CD14-positive monocyte (primary cell): ENCODE measurements at regions not wholly inside any gene's neighbourhood (a gene's known extent, or its start where the extent isn't known, plus 50 kb on each side); places are given as distances from the start of the nearest gene placed in this dataset.

ENCODE experiments used
- DNase-seq, 3 donors: peaks; one replicate each; pipeline ENCODE4 v3.0.0-alpha.2; 2011 to 2022
- H2AFZ ChIP-seq: 2 replicates; pipeline ENCODE4 v1.6.0; 2012; ENCODE audit warnings: mild to moderate bottlenecking, low read depth, low read length, inconsistent platforms; ENCODE audit not compliant: insufficient read depth, poor library complexity, severe bottlenecking
- H3K27ac ChIP-seq, 2 donors: 1 replicate in 1 of 2; 2 replicates in 1 of 2; pipeline ENCODE4 v1.5.1; 2012 to 2013; ENCODE audit warnings: low read length in 2 of 2, control low read depth in 1 of 2, inconsistent platforms in 1 of 2, low read depth in 1 of 2, mild to moderate bottlenecking in 1 of 2
- H3K27me3 ChIP-seq, 2 donors: one replicate each; pipeline versions ENCODE4 v1.6.0 to v1.6.1; 2011 to 2013; ENCODE audit warnings: low read length in 2 of 2; ENCODE audit not compliant: control insufficient read depth in 2 of 2, insufficient read depth in 2 of 2
- H3K36me3 ChIP-seq, 2 donors: replicated peaks in 1 of 2; 1 replicate in 1 of 2; 2 replicates in 1 of 2; pipeline versions ENCODE4 v1.5.1 to v1.6.1; 2012 to 2013; ENCODE audit warnings: low read length in 2 of 2, control low read depth in 1 of 2, inconsistent platforms in 1 of 2, mild to moderate bottlenecking in 1 of 2; ENCODE audit not compliant: insufficient read depth in 2 of 2, control insufficient read depth in 1 of 2
- H3K4me1 ChIP-seq, 2 donors: 1 replicate in 1 of 2; 2 replicates in 1 of 2; pipeline versions ENCODE4 v1.5.1 to v1.6.1; 2012 to 2013; ENCODE audit warnings: low read length in 2 of 2, control low read depth in 1 of 2, inconsistent platforms in 1 of 2, mild to moderate bottlenecking in 1 of 2, moderate library complexity in 1 of 2; ENCODE audit not compliant: insufficient read depth in 2 of 2, control insufficient read depth in 1 of 2
- H3K4me2 ChIP-seq: replicated peaks from 2 replicates; pipeline ENCODE3; 2012; ENCODE audit warnings: low read length, moderate library complexity, mild to moderate bottlenecking; ENCODE audit not compliant: poor library complexity, severe bottlenecking; ENCODE audit errors: extremely low read depth
- H3K4me3 ChIP-seq, 3 experiments: fragments of 200-600 bp in 1 of 3; sonication (generic) in 1 of 3; replicated peaks in 1 of 3; 1 replicate in 2 of 3; 2 replicates in 1 of 3; pipeline ENCODE4 v1.5.1; 2011 to 2013; ENCODE audit warnings: low read length in 3 of 3, mild to moderate bottlenecking in 3 of 3, control low read depth in 2 of 3, low read depth in 2 of 3, inconsistent platforms in 1 of 3, moderate library complexity in 1 of 3
- H3K79me2 ChIP-seq: 2 replicates; pipeline ENCODE4 v1.6.0; 2012; ENCODE audit warnings: mild to moderate bottlenecking, control low read depth, inconsistent platforms, low read length, moderate library complexity; ENCODE audit not compliant: insufficient read depth
- H3K9ac ChIP-seq: 2 replicates; pipeline ENCODE4 v1.6.0; 2017; ENCODE audit warnings: low read length, mild to moderate bottlenecking; ENCODE audit not compliant: insufficient read depth, poor library complexity, severe bottlenecking
- H3K9me3 ChIP-seq, 2 donors: replicated peaks in 1 of 2; 1 replicate in 1 of 2; 2 replicates in 1 of 2; pipeline versions ENCODE4 v1.5.1 to v1.6.1; 2012 to 2013; ENCODE audit warnings: low read length in 2 of 2, control low read depth in 1 of 2; ENCODE audit not compliant: control insufficient read depth in 1 of 2, insufficient read depth in 1 of 2
- H4K20me1 ChIP-seq: 2 replicates; pipeline ENCODE4 v1.6.0; 2012; ENCODE audit warnings: mild to moderate bottlenecking, low read length, control low read depth, moderate library complexity; ENCODE audit not compliant: insufficient read depth
- H3K27ac Mint-ChIP-seq, 7 donors: one replicate each; pipeline ENCODE4 v1.8.0; 2020; ENCODE audit warnings: mild to moderate bottlenecking in 7 of 7, mixed read lengths in 7 of 7, moderate library complexity in 6 of 7, inconsistent platforms in 2 of 7
- H3K27me3 Mint-ChIP-seq, 3 donors: one replicate each; pipeline ENCODE4 v1.8.0; 2021 to 2022; ENCODE audit warnings: low read depth in 3 of 3, mild to moderate bottlenecking in 3 of 3, mixed read lengths in 3 of 3, moderate library complexity in 3 of 3, inconsistent platforms in 1 of 3
- H3K36me3 Mint-ChIP-seq, 2 donors: one replicate each; pipeline ENCODE4 v1.8.0; 2020; ENCODE audit warnings: mixed read lengths in 2 of 2, inconsistent platforms in 1 of 2, mild to moderate bottlenecking in 1 of 2
- H3K4me1 Mint-ChIP-seq: one replicate; pipeline ENCODE4 v1.8.0; 2020; ENCODE audit warnings: mild to moderate bottlenecking, mixed read lengths
- H3K4me3 Mint-ChIP-seq, 2 donors: one replicate each; pipeline ENCODE4 v1.8.0; 2020; ENCODE audit warnings: mild to moderate bottlenecking in 2 of 2, mixed read lengths in 2 of 2, moderate library complexity in 1 of 2
- H3K9me3 Mint-ChIP-seq, 7 donors: one replicate each; pipeline ENCODE4 v1.8.0; 2020 to 2022; ENCODE audit warnings: mixed read lengths in 7 of 7, mild to moderate bottlenecking in 6 of 7, moderate library complexity in 6 of 7, inconsistent platforms in 2 of 7
- WGBS: methylation state at CpG from one replicate; pipeline ENCODE4 v1.1.5; 2013; ENCODE audit warnings: missing lambda C conversion rate; ENCODE audit not compliant: insufficient coverage; 5-methylcytosine and 5-hydroxymethylcytosine counted together
- intact Hi-C, 2 donors: fragments of 100-400 bp; cut with micrococcal nuclease; formaldehyde crosslinking; loops; one replicate each; pipeline versions ENCODE4 v1.15.0 to v1.15.1; 2023
- TF ChIP-seq, protein P1 (sequence below): fragments of 200-600 bp; IDR thresholded peaks from one replicate; pipeline ENCODE4 v1.8.0; 2022; ENCODE audit warnings: antibody characterized with exemption, mild to moderate bottlenecking

DNA sequence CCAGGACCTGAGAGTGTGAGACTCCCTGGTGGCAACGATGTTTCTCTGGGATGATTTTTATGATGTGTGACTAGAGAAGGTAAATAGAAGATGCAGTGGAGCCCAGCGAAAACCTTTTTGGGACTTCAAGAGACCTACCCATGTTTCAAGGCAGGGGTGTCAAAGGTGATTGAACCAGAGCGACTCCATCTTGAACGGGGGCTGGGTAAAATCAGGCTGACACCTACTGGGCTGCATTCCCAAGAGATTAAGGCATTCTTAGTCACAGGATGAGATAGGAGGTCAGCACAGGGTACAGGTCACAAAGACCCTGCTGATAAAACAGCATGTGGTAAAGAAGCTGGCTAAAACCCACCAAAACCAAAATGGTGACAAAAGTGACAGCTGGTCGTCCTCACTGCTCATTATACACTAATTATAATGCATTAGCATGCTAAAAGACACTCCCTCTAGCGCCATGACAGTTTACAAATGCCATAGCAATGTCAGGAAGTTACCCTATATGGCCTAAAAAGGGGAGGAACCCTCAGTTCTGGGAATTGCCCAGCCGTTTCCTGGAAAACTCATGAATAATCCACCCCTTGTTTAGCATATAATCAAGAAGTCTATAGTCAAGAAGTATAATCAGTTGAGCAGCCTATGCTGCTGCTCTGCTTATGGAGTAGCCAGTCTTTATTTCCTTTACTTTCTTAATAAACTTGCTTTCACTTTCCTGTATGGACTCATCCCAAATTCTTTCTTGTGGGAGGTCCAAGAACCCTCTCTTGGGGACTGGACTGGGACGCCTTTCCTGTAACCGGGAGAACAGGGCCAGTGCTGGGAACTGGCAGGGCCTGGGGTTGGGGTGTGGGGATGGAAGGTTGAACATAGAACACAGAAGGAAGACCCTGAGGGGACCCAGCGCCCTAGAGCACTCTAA is 526.4 kb downstream of the QKI start:
- no peak overlapping the region for H2AFZ ChIP-seq
- intact Hi-C loops = no loop called here
- Mint-ChIP-seq H3K4me3 (no peak overlapping the region), H3K9me3 (peaks cover 0 to 8% (median 3%) of the 10 kb centered on the region in 7 donors), H3K27me3 (peaks cover 16 to 48% (median 38%) of the 10 kb centered on the region in 3 donors), H3K27ac (no peak overlapping the region), H3K4me1 (no peaks in the 10 kb centered on the region), H3K36me3 (no peaks in the 10 kb centered on the region)
- 90% methylated on average over 6 of the region's 10 CpGs for WGBS
- H4K20me1 ChIP-seq = no peaks in the 10 kb centered on the region
- TF ChIP-seq, protein P1, sequence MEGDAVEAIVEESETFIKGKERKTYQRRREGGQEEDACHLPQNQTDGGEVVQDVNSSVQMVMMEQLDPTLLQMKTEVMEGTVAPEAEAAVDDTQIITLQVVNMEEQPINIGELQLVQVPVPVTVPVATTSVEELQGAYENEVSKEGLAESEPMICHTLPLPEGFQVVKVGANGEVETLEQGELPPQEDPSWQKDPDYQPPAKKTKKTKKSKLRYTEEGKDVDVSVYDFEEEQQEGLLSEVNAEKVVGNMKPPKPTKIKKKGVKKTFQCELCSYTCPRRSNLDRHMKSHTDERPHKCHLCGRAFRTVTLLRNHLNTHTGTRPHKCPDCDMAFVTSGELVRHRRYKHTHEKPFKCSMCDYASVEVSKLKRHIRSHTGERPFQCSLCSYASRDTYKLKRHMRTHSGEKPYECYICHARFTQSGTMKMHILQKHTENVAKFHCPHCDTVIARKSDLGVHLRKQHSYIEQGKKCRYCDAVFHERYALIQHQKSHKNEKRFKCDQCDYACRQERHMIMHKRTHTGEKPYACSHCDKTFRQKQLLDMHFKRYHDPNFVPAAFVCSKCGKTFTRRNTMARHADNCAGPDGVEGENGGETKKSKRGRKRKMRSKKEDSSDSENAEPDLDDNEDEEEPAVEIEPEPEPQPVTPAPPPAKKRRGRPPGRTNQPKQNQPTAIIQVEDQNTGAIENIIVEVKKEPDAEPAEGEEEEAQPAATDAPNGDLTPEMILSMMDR = no peak
- H3K36me3 ChIP-seq = no peaks in the 10 kb centered on the region
- no peaks in the 10 kb centered on the region for H3K4me1 ChIP-seq
- no peak overlapping the region for H3K4me3 ChIP-seq
- no peaks in the 10 kb centered on the region for H3K79me2 ChIP-seq
- H3K4me2 ChIP-seq = no peak overlapping the region
- no peak for DNase-seq
- H3K27ac ChIP-seq = no peak overlapping the region
- no peak overlapping the region for H3K9ac ChIP-seq
- H3K27me3 ChIP-seq = peaks cover 14 to 26% of the 10 kb centered on the region in 2 donors
- no peaks in the 10 kb centered on the region for H3K9me3 ChIP-seq

DNA sequence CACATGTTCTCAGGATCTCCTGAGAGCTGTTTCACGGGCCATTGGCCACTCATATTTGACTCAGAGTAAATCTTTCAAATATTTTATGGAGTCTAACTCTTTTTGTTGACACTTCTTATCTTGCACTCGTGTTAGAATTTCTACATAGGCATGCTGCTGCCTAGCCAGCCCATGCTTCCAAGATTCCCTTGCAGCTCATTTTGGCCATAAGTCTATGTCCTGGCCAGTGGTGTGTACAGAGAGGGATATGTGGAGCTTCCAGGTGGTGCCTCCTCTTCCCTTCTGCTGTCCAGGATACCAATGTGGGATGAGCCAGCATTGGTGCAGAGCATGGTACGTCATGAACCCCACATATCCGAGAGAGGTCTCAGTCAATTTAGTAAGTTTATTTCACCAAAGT is 522.6 kb downstream of the QKI start:
- Histone ChIP-seq H3K27ac (no peak overlapping the region), H3K36me3 (no peaks in the 10 kb centered on the region), H3K27me3 (peaks cover 8 to 17% of the 10 kb centered on the region in 2 donors), H3K9me3 (no peaks in the 10 kb centered on the region), H3K4me1 (no peaks in the 10 kb centered on the region), H3K9ac (no peak overlapping the region), H2AFZ (no peak overlapping the region), H3K79me2 (no peaks in the 10 kb centered on the region), H3K4me3 (no peak overlapping the region), H3K4me2 (no peak overlapping the region), H4K20me1 (no peaks in the 10 kb centered on the region)
- Mint-ChIP-seq H3K4me1 (no peaks in the 10 kb centered on the region), H3K4me3 (no peak overlapping the region), H3K36me3 (no peaks in the 10 kb centered on the region), H3K27ac (no peak overlapping the region), H3K9me3 (peaks cover 0 to 8% (median 3%) of the 10 kb centered on the region in 7 donors), H3K27me3 (peaks cover 10 to 33% (median 31%) of the 10 kb centered on the region in 3 donors)
- DNase-seq = no peak
- intact Hi-C loops = no loop called here
- 100% methylated on average over 2 of the region's 4 CpGs for WGBS
- TF ChIP-seq, protein P1 = no peak
